ENCODE measurements at regions not wholly inside any gene's neighbourhood (a gene's known extent, or its start where the extent isn't known, plus 50 kb on each side); places are given as distances from the start of the nearest gene placed in this dataset.

DNA sequence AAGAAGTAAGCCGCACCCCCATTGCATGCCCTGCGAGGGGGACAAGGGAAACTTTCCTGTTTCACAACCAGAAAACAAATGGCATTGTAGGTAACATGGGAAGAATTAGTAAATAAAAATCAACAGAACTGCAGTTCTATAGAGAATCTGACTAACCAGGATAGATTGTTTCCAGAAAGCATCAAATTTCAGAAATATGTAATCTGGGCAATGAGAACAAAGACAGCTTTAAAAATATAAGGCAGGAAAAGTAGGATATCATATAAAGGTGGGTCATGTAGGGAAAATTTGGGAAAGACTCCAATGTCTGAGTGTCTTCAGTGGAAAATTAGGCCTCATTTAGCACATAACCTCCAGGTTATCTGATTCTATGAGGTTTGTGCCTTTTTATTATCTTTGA, 58.3 kb upstream of the RANBP6 start (continued):
- TF ChIP-seq, protein P1, sequence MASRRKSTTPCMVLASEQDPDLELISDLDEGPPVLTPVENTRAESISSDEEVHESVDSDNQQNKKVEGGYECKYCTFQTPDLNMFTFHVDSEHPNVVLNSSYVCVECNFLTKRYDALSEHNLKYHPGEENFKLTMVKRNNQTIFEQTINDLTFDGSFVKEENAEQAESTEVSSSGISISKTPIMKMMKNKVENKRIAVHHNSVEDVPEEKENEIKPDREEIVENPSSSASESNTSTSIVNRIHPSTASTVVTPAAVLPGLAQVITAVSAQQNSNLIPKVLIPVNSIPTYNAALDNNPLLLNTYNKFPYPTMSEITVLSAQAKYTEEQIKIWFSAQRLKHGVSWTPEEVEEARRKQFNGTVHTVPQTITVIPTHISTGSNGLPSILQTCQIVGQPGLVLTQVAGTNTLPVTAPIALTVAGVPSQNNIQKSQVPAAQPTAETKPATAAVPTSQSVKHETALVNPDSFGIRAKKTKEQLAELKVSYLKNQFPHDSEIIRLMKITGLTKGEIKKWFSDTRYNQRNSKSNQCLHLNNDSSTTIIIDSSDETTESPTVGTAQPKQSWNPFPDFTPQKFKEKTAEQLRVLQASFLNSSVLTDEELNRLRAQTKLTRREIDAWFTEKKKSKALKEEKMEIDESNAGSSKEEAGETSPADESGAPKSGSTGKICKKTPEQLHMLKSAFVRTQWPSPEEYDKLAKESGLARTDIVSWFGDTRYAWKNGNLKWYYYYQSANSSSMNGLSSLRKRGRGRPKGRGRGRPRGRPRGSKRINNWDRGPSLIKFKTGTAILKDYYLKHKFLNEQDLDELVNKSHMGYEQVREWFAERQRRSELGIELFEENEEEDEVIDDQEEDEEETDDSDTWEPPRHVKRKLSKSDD (conservative IDR thresholded peaks at IDR 0.05; ENCODE audit: low read length): no peak

DNA sequence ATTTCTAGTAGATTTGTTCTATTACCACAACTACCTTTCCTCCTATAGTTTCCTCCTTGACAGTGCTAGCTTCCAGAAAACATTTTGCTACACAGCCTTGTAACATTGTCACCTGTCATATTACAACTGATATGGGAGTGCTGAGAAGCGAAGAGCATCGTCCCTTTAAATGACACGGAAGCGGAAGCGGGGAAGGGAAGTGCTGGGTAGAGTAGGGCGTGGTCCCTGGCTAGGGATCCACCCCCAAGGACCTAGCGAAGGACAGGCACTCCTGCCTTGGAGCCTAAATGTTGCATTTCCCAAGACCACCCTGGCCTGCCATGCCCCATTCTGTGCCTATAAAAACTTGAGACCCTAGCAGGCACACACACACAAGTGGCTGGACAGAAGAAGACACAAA, 57.4 kb upstream of the RANBP6 start:
- Histone ChIP-seq H3K36me3 (ENCODE audit: control insufficient read depth, insufficient read depth, low read length) (no peaks in the 10 kb centered on the region), H3K4me1 (replicated peaks in 1 of 2; ENCODE audit: control insufficient read depth in 2 of 2, insufficient read depth in 2 of 2, low read length in 2 of 2) (no peaks in the 10 kb centered on the region; a peak in 1 of 5 replicates), H3K9me3 (replicated peaks; ENCODE audit: control insufficient read depth, insufficient read depth, low read depth, low read length) (no peaks in the 10 kb centered on the region; the same call in 1 of the 2 replicates), H3K79me2 (ENCODE audit: control insufficient read depth, insufficient read depth, low read length) (no peaks in the 10 kb centered on the region), H3K27ac (ENCODE audit: extremely low read depth, low read depth, low read length) (no peak overlapping the region), H3K9me1 (ENCODE audit: control insufficient read depth, insufficient read depth, low read length) (no peaks in the 10 kb centered on the region), H3K4me3 (no peak overlapping the region), H4K20me1 (replicated peaks; ENCODE audit: control insufficient read depth, insufficient read depth, low read length) (no peaks in the 10 kb centered on the region), H2AFZ (ENCODE audit: low read depth, low read length) (0 out of 2 replicates have a peak overlapping the region, but pooled peaks have one; percentile 55), H3K9ac (ENCODE audit: insufficient read depth in 1 of 2, low read depth in 2 of 2, low read length in 2 of 2) (no peak overlapping the region), H3K27me3 (ENCODE audit: control insufficient read depth in 2 of 2, insufficient read depth in 2 of 2, low read length in 2 of 2) (no peaks in the 10 kb centered on the region), H3K4me2 (ENCODE audit: insufficient read depth, low read length) (no peak overlapping the region)
- ChIA-PET POLR2A (no interaction called here), CTCF (ENCODE audit: low intra/inter-chr PET ratio) (no interaction called here)
- FAIRE-seq: no peak
- BruUV-seq (replicated peaks): no TSS peak
- WGBS (ENCODE audit: insufficient coverage, low coverage, missing lambda C conversion rate): 23% methylated on average over 6 of the region's 7 CpGs
- no peak for TF ChIP-seq FOXJ2 (tag; IDR thresholded peaks at IDR 0.05)
- TF ChIP-seq NR2C1 (IDR thresholded peaks at IDR 0.05): peak; percentile 62
- TF ChIP-seq NR2C1 (tag; IDR thresholded peaks at IDR 0.05): no peak
- DNase-seq (ENCODE audit: extremely low read depth in 1 of 4, low spot score in 3 of 4): no peak
- ATAC-seq: no peak
- in situ Hi-C loops (cut with MboI): loop anchor here (25.0 kb wide), 2 partner anchors 239 to 489 kb away; no protein-coding TSS in a partner anchor
- intact Hi-C loops (cut with micrococcal nuclease): no loop called here
